CD4-positive, alpha-beta T cell treated with Interleukin-15 for 1 hour (primary cell): ENCODE measurements at regions not wholly inside any gene's neighbourhood (a gene's known extent, or its start where the extent isn't known, plus 50 kb on each side); places are given as distances from the start of the nearest gene placed in this dataset.
"Not testable (repeated sequence)": the region's sequence is repeated elsewhere in the genome, so short reads cannot be mapped to it uniquely, and the experiment has no call there.

ENCODE experiments used
- DNase-seq: peaks from one replicate; pipeline ENCODE4 v3.0.0-alpha.2; 2020

DNA sequence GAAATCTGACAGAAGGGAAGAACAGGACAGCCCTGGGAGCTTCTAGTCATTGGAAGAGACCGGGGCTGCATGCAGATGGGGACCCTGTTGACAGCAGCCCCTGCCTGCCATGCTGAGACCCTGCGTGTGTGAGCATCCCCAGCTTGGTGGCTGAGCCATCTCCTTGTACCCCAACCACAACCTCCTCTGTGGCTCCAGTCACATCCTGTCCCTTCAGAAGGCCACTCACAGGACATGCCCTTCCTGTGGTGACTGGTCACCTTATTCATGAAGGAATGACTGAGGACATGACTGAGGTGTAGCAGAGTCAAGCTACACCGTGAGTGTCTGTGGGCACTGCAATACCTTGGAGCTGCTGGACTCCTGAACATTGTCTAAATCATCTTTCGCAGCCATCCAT, 141.8 kb upstream of the ERRFI1 start:
- DNase-seq, result no peak

DNA sequence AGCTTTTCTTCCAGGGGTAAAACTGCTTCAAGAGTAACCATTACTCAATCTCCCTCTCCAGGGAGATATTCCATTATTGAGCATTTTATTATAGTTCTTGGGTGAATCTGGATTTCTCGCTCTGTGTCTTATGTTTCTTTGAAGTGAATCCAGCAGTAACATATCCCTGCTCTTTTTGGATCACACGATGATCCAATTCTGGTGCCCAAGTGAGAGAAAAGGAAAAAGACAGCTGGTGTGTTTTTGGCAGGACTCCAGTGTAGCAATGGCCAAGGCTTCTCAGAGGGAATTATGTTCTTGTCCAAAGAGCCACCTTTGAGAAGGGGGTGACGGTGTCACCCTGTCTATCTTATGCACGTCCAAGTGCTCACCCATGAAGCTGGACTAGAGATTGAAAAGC, 140.3 kb upstream of the ERRFI1 start:
- no peak for DNase-seq

DNA sequence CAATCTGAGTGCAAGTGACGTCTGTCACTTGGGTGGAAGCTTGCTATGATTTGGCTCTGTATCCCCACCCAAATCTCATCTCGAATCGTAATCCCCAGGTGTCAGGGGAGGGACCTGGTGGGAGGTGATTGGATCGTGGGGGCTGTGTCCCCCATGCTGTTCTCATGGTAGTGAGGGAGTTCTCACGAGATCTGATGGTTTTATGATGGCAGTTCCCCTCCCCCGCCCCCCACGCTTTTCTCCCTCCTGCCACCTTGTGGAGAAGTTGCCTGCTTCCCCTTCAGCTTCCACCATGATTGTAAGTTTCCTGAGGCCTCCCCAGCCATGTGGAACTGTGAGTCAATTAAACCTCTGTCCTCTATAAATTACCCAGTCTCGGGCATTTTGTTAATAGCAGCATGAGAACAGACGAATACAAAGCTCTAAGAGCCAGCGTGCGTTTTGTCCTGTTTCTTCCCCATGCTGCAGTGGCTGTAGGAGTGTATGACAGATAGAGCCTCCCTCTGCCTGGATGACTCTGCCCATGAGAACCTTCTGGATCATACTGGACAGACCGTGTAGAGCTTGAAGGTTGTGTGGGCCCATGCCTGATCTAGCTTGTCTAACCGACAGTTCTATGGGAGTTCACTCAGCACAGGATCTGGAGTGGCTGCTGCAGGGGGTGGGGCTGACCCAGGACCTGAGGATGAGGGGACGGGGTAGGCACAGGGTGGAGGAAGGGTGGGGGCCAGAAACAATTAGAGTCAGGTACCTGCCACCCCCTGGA, 139.7 kb upstream of the ERRFI1 start:
- no peak for DNase-seq

- DNase-seq, result no peak
Observed at GRCh38 chr1:8164670-8165069, 138.6 kb upstream of the ERRFI1 start.

- no peak for DNase-seq
Observed at GRCh38 chr1:8163039-8163438, 136.9 kb upstream of the ERRFI1 start.

DNA sequence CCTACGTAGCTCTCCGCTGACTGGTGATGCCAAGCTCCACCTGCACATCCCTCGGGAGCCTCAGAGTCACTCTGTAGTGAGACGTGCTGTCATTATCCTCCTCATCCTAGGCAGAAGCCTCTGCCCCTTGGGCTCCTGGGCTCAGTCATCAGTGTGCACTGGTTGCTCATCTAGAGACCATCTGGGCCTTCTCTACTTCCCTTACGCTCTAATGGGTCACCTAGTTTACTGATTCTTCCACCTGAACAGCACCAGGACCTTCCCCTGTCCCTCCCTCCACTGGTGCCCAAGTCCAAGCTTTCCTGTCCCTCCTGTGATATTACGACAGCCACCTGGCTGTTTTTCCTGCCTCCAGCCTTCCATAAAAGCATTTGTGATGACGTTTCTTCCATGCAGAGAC, 136.1 kb upstream of the ERRFI1 start:
- DNase-seq, result no peak

DNA sequence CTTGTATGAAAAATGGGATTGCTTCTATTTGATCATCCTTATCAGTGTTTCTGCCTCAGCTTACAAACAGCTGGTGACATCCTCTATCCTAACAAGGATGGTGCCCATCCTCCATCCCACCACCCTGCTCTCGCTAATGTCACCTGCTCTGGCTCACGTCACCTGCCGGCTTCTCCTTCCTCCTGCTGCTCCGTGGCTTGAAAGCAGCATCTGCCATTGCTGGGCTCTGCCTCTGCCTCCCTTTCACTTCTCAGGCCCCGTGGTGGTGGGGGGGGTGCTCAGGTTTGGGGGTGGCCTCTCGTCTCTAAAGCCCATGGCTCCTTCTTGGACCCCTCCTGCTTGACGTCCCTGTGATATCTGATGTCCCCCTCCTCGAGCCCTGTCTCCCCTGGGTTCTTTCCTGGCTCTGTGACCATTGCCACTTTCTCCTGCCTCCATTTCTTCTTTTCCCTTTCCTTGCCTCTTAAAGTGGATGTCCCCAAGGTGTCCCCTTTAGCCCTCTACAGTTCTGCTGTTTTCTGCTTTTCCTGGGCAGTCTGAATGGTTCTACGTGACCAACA, 135.5 kb upstream of the ERRFI1 start:
- no peak for DNase-seq

DNA sequence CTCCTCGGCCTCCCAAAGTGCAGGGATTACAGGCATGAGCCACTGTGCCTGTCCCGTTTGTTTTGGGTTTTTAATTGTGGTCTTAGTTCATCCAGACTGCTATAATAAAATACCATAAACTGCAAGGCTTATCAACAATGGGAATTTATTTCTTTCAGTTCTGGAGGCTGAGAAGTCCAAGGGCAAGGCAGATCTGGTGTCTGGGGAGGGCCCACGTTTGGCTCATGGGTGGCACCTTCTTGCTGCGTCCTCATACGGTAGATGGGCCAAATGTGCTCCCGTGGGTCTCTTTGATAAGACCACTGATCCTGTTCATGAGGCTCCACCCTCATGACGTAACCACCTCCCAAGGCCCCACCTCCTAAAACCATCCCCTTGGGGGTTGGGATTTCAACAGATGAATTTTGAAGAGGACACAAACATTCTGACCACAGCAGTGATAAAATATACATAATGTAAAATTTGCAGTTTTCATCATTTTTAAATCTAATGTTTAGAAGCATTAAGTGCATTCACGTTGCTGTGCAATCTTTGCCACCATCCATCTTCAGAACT, 133.4 kb upstream of the ERRFI1 start:
- no peak for DNase-seq

- DNase-seq, result no peak
Observed at GRCh38 chr1:8158995-8159394, 132.9 kb upstream of the ERRFI1 start.

GRCh38 chr1:8157765-8158164, 131.7 kb upstream of the ERRFI1 start:
- DNase-seq, result no peak

- DNase-seq, result no peak
Observed at GRCh38 chr1:8155528-8156186, 129.5 kb upstream of the ERRFI1 start.

DNA sequence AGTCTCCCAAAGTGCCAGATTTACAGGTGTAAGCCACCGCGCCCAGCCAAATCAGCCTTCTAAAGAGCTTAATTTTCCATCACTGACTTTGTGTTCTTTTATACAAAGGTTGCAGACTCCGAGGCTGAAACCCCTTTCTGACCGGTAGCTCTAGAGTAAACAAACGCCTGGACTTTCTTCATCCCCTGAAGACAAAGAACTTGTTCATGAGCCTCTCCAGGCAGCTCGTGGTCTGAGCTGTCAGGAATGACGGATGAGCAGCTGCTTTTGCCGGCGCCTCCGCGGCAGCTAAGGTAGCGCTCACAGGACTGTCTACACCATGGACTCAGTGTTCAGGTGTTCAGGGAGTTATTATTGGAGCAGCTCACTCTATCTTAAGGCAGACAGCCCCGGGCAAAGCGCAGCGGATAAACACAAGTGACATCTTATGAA, 128.5 kb upstream of the ERRFI1 start:
- DNase-seq, result no peak

DNA sequence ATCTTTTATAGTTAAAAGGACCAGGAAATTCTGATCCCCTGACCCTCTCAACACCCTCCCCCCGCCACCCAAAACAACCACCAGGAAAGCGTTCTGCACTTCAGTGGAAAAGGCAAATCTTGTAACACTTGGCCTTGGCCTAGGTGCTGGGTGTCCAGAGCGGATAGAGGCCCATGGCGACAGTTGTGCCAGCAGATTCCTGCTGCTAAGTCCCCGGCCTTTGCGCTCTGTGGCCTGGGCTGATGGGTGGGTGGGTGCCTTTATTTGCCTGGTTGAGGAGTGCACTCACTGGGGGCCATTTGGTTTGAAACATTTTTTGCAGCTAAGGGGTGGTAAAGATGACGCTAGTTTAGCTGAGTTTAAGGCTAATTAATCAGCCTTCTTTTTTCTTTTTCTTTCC, 127.9 kb upstream of the ERRFI1 start:
- DNase-seq, result no peak

DNA sequence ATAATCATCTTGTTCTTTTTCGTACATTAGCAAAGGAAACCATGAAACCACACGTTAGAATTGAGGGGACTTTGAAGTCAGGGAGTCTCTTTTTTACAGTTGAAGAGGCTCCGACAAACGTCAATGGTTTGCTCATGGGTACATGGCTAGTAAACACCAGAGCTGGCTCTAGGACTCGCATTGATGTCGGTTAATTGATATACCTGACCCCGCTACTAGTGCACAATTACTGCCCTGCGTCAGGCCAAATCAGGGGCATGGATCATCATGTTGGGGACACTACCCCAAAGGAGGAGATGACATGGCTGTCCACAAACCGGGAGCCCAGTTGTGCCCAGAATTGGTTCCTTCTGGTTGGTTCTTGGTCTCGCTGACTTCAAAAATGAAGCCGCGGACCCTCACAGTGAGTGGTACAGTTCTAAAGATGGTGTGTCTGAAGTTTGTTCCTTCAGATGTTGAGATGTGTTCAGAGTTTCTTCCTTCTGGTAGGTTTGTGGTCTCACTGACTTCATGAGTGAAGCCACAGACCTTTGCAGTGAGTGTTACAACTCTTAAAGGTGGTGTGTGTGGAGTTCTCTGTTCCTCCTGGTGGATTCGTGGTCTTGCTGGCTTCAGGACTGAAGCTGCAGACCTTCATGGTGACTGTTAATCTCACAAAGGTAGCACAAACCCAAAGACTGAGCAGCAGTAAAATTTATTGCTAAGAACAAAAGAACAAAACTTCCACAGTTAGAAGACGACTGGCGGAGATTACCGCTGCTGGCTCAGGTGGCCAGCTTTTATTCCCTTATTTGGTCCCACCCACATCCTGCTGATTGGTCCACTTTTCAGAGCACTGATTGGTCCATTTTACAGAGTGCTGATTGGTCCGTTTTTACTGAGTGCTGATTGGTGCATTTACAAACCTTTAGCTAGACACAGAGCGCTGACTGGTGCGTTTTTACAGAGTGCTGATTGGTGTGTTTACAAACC, 126.9 kb upstream of the ERRFI1 start:
- DNase-seq, result peak; percentile 64

GRCh38 chr1:8151647-8152046, 125.5 kb upstream of the ERRFI1 start:
- DNase-seq, result no peak

DNA sequence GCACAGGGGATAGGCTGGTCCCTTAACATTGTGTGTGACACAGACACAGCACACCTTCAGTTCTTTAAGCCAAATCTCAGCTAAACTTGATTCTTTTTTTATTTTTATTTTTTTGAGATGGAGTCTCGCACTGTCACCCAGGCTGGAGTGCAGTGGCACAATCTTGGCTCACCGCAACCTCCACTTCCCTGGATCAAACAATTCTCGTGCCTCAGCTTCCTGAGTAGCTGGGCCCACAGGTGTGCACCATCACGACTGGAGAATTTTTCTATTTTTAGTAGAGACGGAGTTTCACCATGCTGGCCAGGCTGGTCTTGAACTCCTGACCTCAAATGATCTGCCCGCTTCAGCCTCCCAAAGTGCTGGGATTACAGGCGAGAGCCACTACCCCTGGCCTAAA, 123.6 kb upstream of the ERRFI1 start:
- not testable (repeated sequence) for DNase-seq

DNA sequence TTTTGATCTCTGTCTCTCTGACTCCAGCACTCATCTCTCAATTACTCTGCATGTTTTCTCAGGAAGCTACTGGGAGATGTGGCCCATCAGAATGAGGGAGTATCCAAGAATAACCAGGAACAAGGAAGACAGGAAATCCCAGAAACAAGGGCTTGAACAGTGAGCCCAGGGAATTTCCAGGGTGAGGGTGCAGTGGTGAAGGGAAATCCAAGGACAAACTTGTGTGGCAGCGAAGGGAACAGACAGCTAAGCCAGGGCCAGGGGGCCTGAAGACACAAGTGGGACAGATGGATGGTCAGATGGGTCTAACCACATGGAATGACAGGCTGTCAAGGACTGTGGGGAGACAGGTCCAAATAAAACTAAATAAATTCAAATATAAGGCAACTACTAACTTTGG, 121.8 kb upstream of the ERRFI1 start:
- no peak for DNase-seq

DNA sequence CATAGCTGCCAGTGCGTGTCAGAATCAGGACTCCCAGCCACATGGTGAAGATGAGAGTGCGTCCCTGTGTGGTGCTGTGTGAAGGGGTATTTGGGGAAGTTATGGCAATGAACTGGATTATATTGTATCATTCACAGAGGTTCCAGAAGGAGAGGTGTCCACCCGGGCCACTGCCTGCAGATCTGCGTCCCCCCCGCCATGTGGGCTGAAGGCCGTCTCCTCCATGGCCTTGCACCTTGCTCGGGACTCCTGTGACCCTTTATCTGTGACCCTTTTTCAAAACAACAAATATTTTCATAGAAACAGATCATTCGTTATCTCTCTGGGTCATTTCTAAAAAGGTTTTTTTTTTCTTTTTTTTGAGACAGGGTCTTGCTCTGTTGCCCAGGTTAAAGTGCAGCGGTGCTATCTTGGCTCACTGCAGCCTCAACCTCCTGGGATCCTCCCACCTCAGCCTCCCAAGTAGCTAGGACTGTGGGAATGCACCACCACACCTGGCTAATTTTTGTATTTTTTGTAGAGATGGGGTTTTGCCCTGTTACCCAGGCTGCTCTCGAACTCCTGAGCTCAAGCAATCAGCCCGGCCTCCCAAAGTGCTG, 120.2 kb upstream of the ERRFI1 start:
- no peak for DNase-seq

DNA sequence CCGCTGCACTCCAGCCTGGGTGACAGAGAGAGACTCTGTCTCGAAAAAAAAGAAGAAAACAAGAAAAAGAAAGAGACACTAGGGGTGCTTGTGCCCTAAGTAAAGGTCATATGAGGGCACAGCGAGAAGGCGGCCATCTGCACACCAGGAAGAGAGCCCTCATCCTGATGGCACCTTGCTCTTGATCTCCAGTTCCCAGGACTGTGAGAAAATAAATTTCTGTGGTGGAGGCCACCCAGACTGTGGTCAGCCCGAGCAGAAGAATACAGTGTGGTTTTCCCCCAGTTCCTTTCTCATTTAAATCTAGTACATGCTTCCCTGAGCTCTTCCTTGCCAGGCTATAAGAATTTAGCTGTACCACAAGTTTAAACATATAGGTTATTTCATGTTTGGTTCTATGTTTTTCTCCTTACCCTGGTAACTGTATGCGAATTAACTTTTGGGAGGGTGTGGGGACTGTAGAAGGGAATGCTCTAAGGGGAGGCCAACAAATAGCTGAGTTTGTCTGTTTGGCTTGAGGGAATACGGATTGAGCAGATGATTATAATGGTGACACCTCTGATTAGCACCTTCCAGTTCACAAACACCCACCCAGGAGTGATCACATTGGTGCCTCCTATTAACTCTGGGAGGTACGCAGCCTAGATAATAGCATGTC, 119.6 kb upstream of the ERRFI1 start:
- DNase-seq, result no peak

GRCh38 chr1:8144323-8144722, 118.2 kb upstream of the ERRFI1 start:
- DNase-seq, result no peak

DNA sequence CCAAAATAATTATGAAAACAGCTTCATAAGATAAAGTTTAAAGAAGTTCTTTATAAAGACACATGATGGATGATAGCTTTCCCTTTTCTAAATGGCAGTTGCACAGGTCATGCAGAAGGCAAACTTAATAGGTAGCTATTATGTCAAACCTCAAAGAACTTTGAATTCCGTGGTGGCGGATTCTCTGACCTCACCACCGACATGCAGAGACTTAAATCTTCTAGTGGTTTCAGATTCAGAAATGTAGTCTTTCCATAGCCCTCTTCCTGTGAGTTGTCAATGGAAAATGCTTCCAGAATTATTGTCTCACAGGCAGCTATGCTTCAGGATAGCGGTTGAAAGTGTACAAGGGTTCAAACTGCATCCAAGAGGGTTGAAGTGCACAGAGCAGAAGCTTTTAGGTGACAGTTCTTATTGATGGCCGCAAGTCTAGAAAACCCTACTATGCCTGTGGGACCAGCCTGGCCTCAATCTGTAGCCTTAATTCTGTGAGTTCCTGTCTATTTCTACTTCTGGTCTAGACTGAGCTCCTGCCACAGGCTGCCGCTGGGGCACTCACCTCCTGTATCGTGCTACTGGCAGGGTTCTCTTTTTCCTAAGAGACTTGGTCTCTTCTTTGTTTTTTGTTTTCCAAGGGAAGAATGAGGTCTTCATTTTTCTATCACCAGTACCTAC, 117.0 kb upstream of the ERRFI1 start:
- DNase-seq, result no peak
